ENCODE measurements at regions not wholly inside any gene's neighbourhood (a gene's known extent, or its start where the extent isn't known, plus 50 kb on each side); places are given as distances from the start of the nearest gene placed in this dataset.

DNA sequence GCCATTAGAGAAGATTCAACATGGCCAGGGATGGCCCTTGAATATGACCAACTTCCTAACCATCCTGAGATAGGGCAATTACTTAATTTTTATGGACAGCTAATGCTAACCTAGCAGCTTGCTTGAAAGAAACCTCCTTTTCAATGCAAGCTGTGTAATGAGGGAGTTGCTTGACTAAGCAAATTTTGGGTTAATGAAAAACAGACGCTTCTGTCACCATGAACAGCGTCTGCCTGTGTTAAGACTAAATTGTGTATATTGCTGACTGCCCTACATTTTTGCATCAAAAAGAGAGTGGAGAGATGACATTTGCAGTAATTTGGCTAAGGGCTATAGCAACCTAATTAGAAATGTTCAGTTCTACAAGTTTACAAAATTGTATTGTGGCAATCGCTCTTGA is 319.2 kb upstream of the LRATD1 start:
- no peak for DNase-seq (ENCODE audit: low spot score in 2 of 2)
- TF ChIP-seq EP300 (IDR thresholded peaks at IDR 0.05), result no peak
- no peak for TF ChIP-seq POLR2A (IDR thresholded peaks at IDR 0.05)
- TF ChIP-seq, protein P1, sequence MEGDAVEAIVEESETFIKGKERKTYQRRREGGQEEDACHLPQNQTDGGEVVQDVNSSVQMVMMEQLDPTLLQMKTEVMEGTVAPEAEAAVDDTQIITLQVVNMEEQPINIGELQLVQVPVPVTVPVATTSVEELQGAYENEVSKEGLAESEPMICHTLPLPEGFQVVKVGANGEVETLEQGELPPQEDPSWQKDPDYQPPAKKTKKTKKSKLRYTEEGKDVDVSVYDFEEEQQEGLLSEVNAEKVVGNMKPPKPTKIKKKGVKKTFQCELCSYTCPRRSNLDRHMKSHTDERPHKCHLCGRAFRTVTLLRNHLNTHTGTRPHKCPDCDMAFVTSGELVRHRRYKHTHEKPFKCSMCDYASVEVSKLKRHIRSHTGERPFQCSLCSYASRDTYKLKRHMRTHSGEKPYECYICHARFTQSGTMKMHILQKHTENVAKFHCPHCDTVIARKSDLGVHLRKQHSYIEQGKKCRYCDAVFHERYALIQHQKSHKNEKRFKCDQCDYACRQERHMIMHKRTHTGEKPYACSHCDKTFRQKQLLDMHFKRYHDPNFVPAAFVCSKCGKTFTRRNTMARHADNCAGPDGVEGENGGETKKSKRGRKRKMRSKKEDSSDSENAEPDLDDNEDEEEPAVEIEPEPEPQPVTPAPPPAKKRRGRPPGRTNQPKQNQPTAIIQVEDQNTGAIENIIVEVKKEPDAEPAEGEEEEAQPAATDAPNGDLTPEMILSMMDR (IDR thresholded peaks at IDR 0.05), result no peak
- no peaks in the 10 kb centered on the region for H3K4me1 ChIP-seq
- H3K27ac ChIP-seq, result no peak overlapping the region
- 53 to 57% methylated on average over 3 of the region's 3 CpGs for WGBS, 2 donors
- H3K9me3 ChIP-seq, result peaks cover 0 to 4% (median 0%) of the 10 kb centered on the region in 4 donors
- H3K27me3 ChIP-seq, result no peaks in the 10 kb centered on the region
- no peak overlapping the region for H3K4me3 ChIP-seq
- no peaks in the 10 kb centered on the region for H3K36me3 ChIP-seq

DNA sequence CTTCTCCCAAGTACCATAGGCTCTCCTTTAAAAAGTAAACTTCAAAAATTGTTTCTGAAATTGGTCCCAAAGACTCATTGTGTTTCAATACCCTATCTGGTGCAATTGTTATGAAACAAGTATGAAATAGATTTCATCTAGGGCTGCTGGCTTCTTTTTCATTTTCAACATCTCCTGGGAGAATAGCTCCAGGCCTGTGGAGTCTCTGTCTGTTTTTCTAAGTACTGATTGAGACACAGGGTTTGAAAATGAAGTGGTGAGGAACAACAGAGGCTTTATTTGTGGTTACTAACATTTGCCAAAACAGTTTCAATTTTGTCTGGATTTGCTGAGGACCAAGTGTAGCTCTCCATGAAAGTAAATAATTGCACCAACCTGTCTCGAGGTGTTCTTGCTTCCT is 315.9 kb upstream of the LRATD1 start:
- H3K4me3 ChIP-seq, result no peak overlapping the region

DNA sequence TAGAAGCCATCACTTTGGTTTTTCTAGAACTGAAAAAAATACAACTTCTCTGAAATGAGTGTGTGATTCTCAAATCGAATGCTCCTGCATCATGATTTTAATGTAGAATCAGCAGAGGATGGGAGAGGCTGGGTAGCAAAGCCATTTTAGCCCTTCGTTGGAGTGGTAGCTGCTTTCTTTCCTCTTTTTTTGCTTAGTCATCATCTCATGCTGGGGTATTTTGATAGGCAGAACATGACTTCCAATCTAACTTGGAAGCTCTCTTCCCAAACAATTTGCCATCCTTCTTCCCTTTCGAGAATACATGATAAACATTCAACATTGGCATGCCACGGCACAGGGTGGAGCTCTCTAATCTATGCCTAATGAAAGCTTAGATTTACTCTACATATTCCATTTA is 311.2 kb upstream of the LRATD1 start:
- no peak for DNase-seq (ENCODE audit: low spot score in 2 of 2)
- TF ChIP-seq, protein P1 (IDR thresholded peaks at IDR 0.05), result no peak
- TF ChIP-seq EP300 (IDR thresholded peaks at IDR 0.05) (no peak), POLR2A (IDR thresholded peaks at IDR 0.05) (no peak)
- no peaks in the 10 kb centered on the region for H3K4me1 ChIP-seq
- 83 to 84% methylated on average over 4 of the region's 4 CpGs for WGBS, 2 donors
- H3K36me3 ChIP-seq, result no peaks in the 10 kb centered on the region
- H3K27me3 ChIP-seq, result no peaks in the 10 kb centered on the region
- peaks cover 0 to 4% (median 0%) of the 10 kb centered on the region in 4 donors for H3K9me3 ChIP-seq
- H3K27ac ChIP-seq, result no peak overlapping the region
- no peak overlapping the region for H3K4me3 ChIP-seq

More for the DNA sequence above, 315.9 kb upstream of the LRATD1 start:
- no peaks in the 10 kb centered on the region for H3K36me3 ChIP-seq
- no peak overlapping the region for H3K27ac ChIP-seq
- TF ChIP-seq POLR2A (IDR thresholded peaks at IDR 0.05), result no peak
- TF ChIP-seq, protein P1 (IDR thresholded peaks at IDR 0.05), result no peak
- TF ChIP-seq EP300 (IDR thresholded peaks at IDR 0.05), result no peak
- WGBS, 2 donors, result 48 to 64% methylated on average over 1 of the region's 1 CpG
- H3K27me3 ChIP-seq, result no peaks in the 10 kb centered on the region
- peaks cover 0 to 4% (median 0%) of the 10 kb centered on the region in 4 donors for H3K9me3 ChIP-seq
- no peaks in the 10 kb centered on the region for H3K4me1 ChIP-seq
- no peak for DNase-seq (ENCODE audit: low spot score in 2 of 2)

DNA sequence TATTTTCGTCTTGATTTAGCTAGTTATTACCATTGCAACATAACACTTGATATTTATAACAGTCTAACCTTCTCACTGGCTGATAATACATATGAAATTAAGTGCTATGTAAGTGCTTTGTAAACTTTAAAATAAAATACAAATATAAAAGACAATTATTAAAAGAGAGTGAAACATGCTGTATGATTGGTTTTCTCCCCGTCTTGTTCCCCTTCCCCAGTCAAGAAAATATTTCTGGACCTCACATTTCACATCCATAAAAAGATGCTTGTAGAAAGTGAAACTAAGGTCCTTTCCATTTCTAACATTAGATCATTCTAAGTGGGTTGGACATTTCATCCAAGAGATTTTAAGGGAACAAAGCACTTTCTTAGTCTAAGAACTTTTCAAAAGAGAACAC is 310.2 kb upstream of the LRATD1 start:
- 49 to 64% methylated on average over 2 of the region's 2 CpGs for WGBS, 2 donors
- no peak for DNase-seq (ENCODE audit: low spot score in 2 of 2)
- TF ChIP-seq, protein P1 (IDR thresholded peaks at IDR 0.05), result no peak
- TF ChIP-seq POLR2A (IDR thresholded peaks at IDR 0.05), result no peak
- TF ChIP-seq EP300 (IDR thresholded peaks at IDR 0.05), result no peak

DNA sequence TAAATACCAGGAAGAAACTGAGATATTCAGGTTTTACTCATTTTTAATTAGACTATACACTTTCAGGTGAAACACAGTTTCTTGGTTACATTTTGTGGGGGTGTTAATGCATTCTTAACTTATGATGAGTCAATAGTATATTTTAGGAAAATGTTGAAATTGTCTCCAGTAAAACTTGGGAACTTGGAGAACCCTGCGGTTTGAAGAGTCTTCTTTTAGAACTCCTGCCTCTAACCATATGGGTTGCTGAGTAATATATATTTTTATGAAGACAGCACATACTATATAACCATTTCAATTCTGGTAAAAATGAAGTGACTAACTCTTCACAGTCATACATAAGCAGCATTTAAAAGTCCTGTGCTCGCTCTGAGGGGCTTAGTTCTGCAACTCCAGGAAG is 308.2 kb upstream of the LRATD1 start:
- H3K4me1 ChIP-seq, result no peaks in the 10 kb centered on the region
- H3K27ac ChIP-seq, result no peak overlapping the region
- no peak for TF ChIP-seq EP300 (IDR thresholded peaks at IDR 0.05)
- no peak for TF ChIP-seq POLR2A (IDR thresholded peaks at IDR 0.05)
- TF ChIP-seq, protein P1 (IDR thresholded peaks at IDR 0.05), result no peak
- WGBS, 2 donors, result 76 to 81% methylated on average over 2 of the region's 2 CpGs
- H3K36me3 ChIP-seq, result no peaks in the 10 kb centered on the region
- no peak for DNase-seq (ENCODE audit: low spot score in 2 of 2)
- H3K4me3 ChIP-seq, result no peak overlapping the region
- no peaks in the 10 kb centered on the region for H3K9me3 ChIP-seq
- no peaks in the 10 kb centered on the region for H3K27me3 ChIP-seq

More for the DNA sequence above, 310.2 kb upstream of the LRATD1 start:
- H3K4me3 ChIP-seq, result no peak overlapping the region
- H3K9me3 ChIP-seq, result peaks cover 0 to 4% (median 0%) of the 10 kb centered on the region in 4 donors
- H3K4me1 ChIP-seq, result no peaks in the 10 kb centered on the region
- H3K27ac ChIP-seq, result no peak overlapping the region
- H3K27me3 ChIP-seq, result no peaks in the 10 kb centered on the region
- H3K36me3 ChIP-seq, result no peaks in the 10 kb centered on the region

Measured in tibial nerve (tissue), 4 donors.